ENCODE measurements at regions not wholly inside any gene's neighbourhood (a gene's known extent, or its start where the extent isn't known, plus 50 kb on each side); places are given as distances from the start of the nearest gene placed in this dataset.

DNA sequence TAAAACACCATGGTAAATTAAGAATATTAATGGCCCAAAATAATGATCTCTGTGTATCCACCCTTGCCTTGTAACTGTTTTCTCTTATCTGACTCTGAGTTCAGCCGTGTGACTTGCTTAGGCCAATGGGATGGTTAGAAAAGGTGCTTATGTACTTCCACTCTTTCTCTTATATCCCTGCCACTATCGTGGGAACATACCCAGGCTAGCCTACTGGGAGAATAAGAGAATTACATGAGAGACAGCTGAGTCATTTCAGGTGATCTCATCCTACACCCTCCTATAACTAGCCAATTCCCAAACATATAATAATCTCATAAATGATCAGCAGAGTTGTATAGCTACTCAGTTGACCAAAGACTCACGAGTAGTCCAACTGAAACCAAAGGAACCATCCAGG lies 98.3 kb upstream of the ABI3BP start:
- TF ChIP-seq, protein P1, sequence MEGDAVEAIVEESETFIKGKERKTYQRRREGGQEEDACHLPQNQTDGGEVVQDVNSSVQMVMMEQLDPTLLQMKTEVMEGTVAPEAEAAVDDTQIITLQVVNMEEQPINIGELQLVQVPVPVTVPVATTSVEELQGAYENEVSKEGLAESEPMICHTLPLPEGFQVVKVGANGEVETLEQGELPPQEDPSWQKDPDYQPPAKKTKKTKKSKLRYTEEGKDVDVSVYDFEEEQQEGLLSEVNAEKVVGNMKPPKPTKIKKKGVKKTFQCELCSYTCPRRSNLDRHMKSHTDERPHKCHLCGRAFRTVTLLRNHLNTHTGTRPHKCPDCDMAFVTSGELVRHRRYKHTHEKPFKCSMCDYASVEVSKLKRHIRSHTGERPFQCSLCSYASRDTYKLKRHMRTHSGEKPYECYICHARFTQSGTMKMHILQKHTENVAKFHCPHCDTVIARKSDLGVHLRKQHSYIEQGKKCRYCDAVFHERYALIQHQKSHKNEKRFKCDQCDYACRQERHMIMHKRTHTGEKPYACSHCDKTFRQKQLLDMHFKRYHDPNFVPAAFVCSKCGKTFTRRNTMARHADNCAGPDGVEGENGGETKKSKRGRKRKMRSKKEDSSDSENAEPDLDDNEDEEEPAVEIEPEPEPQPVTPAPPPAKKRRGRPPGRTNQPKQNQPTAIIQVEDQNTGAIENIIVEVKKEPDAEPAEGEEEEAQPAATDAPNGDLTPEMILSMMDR (IDR thresholded peaks at IDR 0.05; ENCODE audit: low read depth, low read length), result no peak
- no peak for TF ChIP-seq EZH2phosphoT487 (IDR thresholded peaks at IDR 0.05; ENCODE audit: low read depth)

Data from OCI-LY3 (cell line).